22Rv1 (cell line): ENCODE measurements at regions not wholly inside any gene's neighbourhood (a gene's known extent, or its start where the extent isn't known, plus 50 kb on each side); places are given as distances from the start of the nearest gene placed in this dataset.

ENCODE experiments used
- H3K27ac ChIP-seq: fragments of 450-650 bp; 2 replicates; pipeline ENCODE4 v1.5.1; 2017
- CTCF ChIP-seq: fragments of 450-650 bp; IDR thresholded peaks from 2 replicates; pipeline ENCODE4 v1.5.1; 2017; ENCODE audit warnings: mild to moderate bottlenecking
- ZFX ChIP-seq: fragments of 450-650 bp; IDR thresholded peaks from 2 replicates; pipeline ENCODE4 v1.6.1; 2017; ENCODE audit warnings: antibody characterized with exemption, borderline replicate concordance

GRCh38 chr13:76638882-76639281, 247.3 kb downstream of the KCTD12 start:
- TF ChIP-seq CTCF (no peak), ZFX (no peak)
- no peak overlapping the region for H3K27ac ChIP-seq

GRCh38 chr13:76638181-76638580, 248.0 kb downstream of the KCTD12 start:
- TF ChIP-seq ZFX (no peak), CTCF (no peak)
- H3K27ac ChIP-seq: no peak overlapping the region

- TF ChIP-seq CTCF (no peak), ZFX (no peak)
- no peak overlapping the region for H3K27ac ChIP-seq
Observed at GRCh38 chr13:76637641-76638141, 248.5 kb downstream of the KCTD12 start.

DNA sequence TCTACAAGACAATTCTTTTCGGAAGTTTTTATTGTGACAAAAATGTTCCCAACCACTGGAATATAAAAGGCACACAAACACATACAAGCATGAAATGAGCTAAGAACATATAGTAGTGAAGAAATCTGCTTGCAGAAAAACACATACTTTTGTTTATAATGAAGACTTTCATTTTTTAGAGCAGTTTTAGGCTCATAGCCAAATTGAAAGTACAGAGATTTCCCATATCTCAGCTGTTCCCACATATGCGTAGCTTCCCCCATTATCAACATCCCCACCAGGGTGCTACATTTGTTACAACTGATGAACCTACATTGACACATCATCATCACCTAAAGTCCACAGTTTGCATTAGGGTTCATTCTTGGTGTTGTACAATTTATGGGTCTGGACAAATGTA, 249.4 kb downstream of the KCTD12 start:
- no peak overlapping the region for H3K27ac ChIP-seq
- no peak for TF ChIP-seq CTCF
- TF ChIP-seq ZFX: no peak

GRCh38 chr13:76635232-76636230, 250.7 kb downstream of the KCTD12 start:
- H3K27ac ChIP-seq: no peak overlapping the region
- no peak for TF ChIP-seq ZFX
- no peak for TF ChIP-seq CTCF

- H3K27ac ChIP-seq: no peak overlapping the region
- TF ChIP-seq ZFX (no peak), CTCF (no peak)
Observed at GRCh38 chr13:76634431-76635191, 251.6 kb downstream of the KCTD12 start.
